Tibial artery (tissue), 4 donors: ENCODE measurements at regions not wholly inside any gene's neighbourhood (a gene's known extent, or its start where the extent isn't known, plus 50 kb on each side); places are given as distances from the start of the nearest gene placed in this dataset.

ENCODE experiments used
- DNase-seq, 2 donors: peaks; one replicate each; pipeline ENCODE4 v3.0.0-alpha.2; 2019
- H3K27ac ChIP-seq, 2 donors: fragments of 200-600 bp; sonication (generic) in 1 of 2; 1 replicate in 1 of 2; 2 replicates in 1 of 2; pipeline ENCODE4 v1.5.1; 2018 to 2019; ENCODE audit warnings: mild to moderate bottlenecking in 1 of 2
- H3K27me3 ChIP-seq, 2 donors: fragments of 200-600 bp; sonication (generic) in 1 of 2; one replicate each; pipeline versions ENCODE4 v1.5.1 to v1.6.0; 2016 to 2019
- H3K36me3 ChIP-seq, 3 donors: fragments of 200-600 bp; sonication (generic) in 2 of 3; one replicate each; pipeline ENCODE4 v1.5.1; 2016 to 2019; ENCODE audit warnings: mild to moderate bottlenecking in 2 of 3
- H3K4me1 ChIP-seq, 4 donors: fragments of 200-600 bp; sonication (generic) in 2 of 4; 1 replicate in 3 of 4; 2 replicates in 1 of 4; pipeline ENCODE4 v1.5.1; 2016 to 2019
- H3K4me3 ChIP-seq, 2 donors: fragments of 200-600 bp; sonication (generic) in 1 of 2; 1 replicate in 1 of 2; 2 replicates in 1 of 2; pipeline ENCODE4 v1.5.1; 2018 to 2019; ENCODE audit warnings: mild to moderate bottlenecking in 2 of 2
- H3K9me3 ChIP-seq, 3 donors: fragments of 200-600 bp; sonication (generic) in 1 of 3; one replicate each; pipeline ENCODE4 v1.5.1; 2016 to 2019
- intact Hi-C: fragments of 100-400 bp; cut with DNase I; formaldehyde crosslinking; loops from one replicate; pipeline ENCODE4 v1.15.0; 2023; ENCODE audit warnings: low total_unique reads
- TF ChIP-seq, protein P1 (sequence below), 2 experiments: fragments of 200-600 bp in 1 of 2; fragments of 450-650 bp in 1 of 2; IDR thresholded peaks; one replicate each; pipeline ENCODE4 v1.5.1; 2017 to 2019; ENCODE audit warnings: antibody characterized with exemption in 2 of 2, mild to moderate bottlenecking in 1 of 2, moderate library complexity in 1 of 2

DNA sequence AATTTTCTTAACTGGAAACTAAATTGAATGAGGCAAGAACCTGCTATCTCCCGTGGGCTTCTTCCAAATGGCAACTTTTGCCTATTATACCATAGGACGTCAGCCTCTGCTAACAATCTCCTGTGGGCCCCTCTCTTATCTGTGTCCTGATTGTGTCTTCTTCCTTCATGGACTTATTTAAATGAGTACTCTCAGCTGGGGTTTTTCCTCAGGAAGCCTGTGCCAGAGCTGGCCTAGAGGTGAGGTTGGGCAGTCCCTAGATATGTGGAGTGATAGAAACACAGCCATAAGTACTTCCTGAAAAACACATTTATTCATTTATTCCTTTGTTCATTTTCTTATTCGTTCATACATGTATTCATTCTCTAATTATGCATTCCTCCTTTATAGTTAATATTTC, 712.5 kb upstream of the SLIT2 start:
- TF ChIP-seq, protein P1, sequence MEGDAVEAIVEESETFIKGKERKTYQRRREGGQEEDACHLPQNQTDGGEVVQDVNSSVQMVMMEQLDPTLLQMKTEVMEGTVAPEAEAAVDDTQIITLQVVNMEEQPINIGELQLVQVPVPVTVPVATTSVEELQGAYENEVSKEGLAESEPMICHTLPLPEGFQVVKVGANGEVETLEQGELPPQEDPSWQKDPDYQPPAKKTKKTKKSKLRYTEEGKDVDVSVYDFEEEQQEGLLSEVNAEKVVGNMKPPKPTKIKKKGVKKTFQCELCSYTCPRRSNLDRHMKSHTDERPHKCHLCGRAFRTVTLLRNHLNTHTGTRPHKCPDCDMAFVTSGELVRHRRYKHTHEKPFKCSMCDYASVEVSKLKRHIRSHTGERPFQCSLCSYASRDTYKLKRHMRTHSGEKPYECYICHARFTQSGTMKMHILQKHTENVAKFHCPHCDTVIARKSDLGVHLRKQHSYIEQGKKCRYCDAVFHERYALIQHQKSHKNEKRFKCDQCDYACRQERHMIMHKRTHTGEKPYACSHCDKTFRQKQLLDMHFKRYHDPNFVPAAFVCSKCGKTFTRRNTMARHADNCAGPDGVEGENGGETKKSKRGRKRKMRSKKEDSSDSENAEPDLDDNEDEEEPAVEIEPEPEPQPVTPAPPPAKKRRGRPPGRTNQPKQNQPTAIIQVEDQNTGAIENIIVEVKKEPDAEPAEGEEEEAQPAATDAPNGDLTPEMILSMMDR (IDR thresholded peaks at IDR 0.05): no peak
- no peak overlapping the region for H3K27ac ChIP-seq

DNA sequence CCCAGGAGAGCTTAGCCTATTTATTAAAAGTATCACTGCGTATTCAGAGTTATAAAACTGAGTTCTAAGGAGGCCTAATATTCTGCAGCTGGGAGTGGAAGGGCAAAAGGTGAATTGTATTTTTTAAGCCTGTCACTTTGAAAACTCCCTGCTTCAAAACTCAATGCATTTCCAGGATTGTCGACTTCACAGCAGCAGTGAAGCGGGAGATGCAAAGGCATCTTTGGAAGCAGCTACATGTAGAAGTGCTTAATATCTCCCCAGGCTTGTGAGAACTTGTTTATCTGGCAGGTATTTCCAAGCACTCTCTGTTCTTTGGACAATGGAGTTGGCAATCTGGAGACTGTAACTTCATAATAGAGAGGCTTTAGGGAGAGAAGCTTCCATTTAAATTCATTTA, 717.5 kb upstream of the SLIT2 start:
- no peaks in the 10 kb centered on the region for H3K9me3 ChIP-seq
- DNase-seq: no peak
- intact Hi-C loops: no loop called here
- TF ChIP-seq, protein P1 (IDR thresholded peaks at IDR 0.05): no peak
- no peaks in the 10 kb centered on the region for H3K36me3 ChIP-seq
- no peaks in the 10 kb centered on the region for H3K4me1 ChIP-seq
- no peak overlapping the region for H3K4me3 ChIP-seq
- H3K27ac ChIP-seq: no peak overlapping the region
- no peaks in the 10 kb centered on the region for H3K27me3 ChIP-seq

More for the DNA sequence above, 712.5 kb upstream of the SLIT2 start:
- intact Hi-C loops: no loop called here
- Histone ChIP-seq H3K4me1 (no peaks in the 10 kb centered on the region), H3K9me3 (no peaks in the 10 kb centered on the region), H3K27me3 (no peaks in the 10 kb centered on the region), H3K36me3 (no peaks in the 10 kb centered on the region), H3K4me3 (no peak overlapping the region)
- no peak for DNase-seq

DNA sequence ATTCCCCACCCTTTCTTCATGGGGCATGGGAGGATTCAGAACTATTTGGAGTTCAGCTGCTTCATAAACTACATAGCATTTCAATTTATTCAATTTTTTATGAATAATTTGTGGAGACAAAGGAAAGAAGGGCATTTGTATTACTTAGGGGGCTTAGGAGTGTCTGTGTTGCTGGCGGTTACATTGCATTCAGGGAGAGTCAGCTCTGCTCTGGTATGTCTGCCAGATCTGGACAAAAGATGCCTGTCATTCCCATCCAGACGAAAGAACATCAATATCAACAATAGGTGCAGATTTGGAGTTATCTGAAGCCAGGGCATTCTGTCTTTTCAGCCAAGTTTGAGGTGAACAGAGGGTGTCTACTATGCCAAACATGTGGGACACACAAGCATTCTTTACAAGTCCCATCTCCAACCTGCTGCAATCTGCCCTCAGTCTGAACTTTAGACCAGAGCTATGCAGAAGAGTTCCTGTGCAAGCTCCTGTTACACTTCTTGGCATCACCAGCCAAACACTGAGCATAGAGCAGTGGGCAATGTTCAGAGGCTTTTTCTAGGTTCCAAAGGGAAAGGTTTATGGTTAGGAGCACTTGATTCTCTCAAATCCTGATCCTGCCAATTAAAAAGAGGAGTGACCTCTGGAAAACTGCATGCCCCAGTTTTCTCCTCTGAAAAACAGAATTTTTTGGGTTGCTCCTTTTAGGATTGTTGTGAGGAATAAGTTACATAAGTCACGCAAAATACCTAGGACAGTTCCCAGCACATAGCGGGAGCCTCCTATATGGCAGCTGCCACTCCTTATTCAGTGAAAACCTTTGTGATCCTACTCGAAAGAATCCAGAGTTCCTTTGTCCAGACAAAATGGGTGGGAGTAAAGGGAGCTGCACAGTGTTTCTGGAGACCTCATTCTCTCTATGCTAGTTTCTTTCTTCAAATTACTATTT, 719.5 kb upstream of the SLIT2 start:
- Histone ChIP-seq H3K4me1 (no peaks in the 10 kb centered on the region), H3K27me3 (no peaks in the 10 kb centered on the region), H3K9me3 (no peaks in the 10 kb centered on the region), H3K36me3 (no peaks in the 10 kb centered on the region), H3K4me3 (no peak overlapping the region), H3K27ac (no peak overlapping the region)
- no peak for DNase-seq
- TF ChIP-seq, protein P1 (IDR thresholded peaks at IDR 0.05): no peak
- intact Hi-C loops: no loop called here

DNA sequence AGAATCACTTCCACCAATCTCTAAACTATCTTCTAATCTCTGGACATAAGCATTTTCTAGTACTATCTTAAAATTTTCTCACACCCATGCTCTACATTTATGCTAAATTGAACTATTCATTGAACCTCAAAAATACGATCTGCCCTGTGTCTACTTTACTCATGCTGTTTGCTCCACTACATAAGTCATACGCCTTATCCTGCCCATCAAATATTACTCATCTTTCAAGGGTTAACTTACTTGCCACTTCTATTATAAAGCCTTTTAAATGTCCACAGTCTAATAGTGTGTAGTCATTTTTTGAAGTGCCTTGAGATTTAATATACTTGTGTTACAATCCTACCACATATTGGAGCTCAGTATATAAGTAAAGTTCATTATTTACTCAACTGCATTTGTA, 727.7 kb upstream of the SLIT2 start:
- H3K36me3 ChIP-seq: no peaks in the 10 kb centered on the region
- intact Hi-C loops: no loop called here
- no peak for DNase-seq
- H3K4me1 ChIP-seq: no peaks in the 10 kb centered on the region
- H3K9me3 ChIP-seq: no peaks in the 10 kb centered on the region
- no peaks in the 10 kb centered on the region for H3K27me3 ChIP-seq
- TF ChIP-seq, protein P1 (IDR thresholded peaks at IDR 0.05): no peak
- no peak overlapping the region for H3K4me3 ChIP-seq
- H3K27ac ChIP-seq: no peak overlapping the region

DNA sequence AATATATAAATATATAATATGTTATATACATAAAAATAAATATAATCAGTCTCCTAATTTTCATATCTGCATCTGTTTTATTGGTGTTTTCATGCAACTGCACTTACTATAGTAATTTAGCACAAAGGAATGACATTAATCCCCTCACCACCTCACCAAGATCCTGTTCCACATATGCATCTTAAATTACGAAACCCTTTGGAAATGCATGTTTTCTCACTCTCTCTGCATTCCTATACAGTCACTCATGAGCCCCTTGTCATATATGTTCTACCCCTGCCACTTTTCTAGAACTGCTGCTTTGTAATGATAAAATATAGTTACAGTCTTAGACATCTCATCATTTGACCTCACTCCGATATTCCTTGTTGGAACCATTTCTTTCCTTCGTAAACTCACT, 728.7 kb upstream of the SLIT2 start:
- Histone ChIP-seq H3K36me3 (no peaks in the 10 kb centered on the region), H3K27ac (no peak overlapping the region), H3K4me3 (no peak overlapping the region), H3K27me3 (no peaks in the 10 kb centered on the region), H3K4me1 (no peaks in the 10 kb centered on the region), H3K9me3 (no peaks in the 10 kb centered on the region)
- DNase-seq: no peak
- intact Hi-C loops: no loop called here
- TF ChIP-seq, protein P1 (IDR thresholded peaks at IDR 0.05): no peak
